ENCODE measurements at regions not wholly inside any gene's neighbourhood (a gene's known extent, or its start where the extent isn't known, plus 50 kb on each side); places are given as distances from the start of the nearest gene placed in this dataset.

DNA sequence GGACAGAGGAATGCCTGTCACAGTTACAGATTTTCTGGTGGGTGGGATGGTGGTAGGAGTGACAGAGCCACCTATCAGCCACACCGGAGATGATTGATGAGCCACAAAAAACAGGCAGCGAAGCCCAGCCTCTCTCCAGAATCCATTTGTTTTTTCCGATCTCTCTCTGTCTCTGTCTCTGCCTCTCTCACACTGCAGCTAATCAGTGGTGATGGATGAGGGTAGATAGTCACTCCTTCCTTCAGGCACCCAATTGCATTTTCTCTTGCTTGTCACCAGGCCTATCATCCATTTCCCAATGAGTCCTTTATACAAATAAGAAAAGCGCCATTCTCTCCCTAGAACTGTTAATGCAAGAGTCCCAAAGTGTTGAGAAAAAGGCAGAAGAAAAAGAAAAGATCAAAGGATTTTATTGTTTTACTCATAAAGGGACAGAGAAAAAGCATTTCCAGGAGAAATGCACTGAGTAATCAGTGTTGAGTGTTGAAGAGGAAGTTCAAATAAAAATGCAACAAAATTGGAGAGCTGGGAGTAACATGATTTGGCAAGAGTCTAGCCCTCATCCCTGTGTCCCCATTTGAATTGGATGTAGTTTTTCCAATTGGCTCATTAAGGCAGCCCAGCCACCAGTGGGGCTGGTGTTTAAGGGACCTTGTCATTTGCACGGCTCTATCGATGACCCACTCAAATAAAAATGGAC lies 1089.3 kb downstream of the TUSC7 start:
- H3K4me3 ChIP-seq = no peak overlapping the region
- H3K27ac ChIP-seq = no peak overlapping the region

GRCh38 chr3:117799387-117799735 lies 1089.8 kb downstream of the TUSC7 start:
- H3K4me3 ChIP-seq = no peak overlapping the region
- H3K27ac ChIP-seq = no peak overlapping the region

DNA sequence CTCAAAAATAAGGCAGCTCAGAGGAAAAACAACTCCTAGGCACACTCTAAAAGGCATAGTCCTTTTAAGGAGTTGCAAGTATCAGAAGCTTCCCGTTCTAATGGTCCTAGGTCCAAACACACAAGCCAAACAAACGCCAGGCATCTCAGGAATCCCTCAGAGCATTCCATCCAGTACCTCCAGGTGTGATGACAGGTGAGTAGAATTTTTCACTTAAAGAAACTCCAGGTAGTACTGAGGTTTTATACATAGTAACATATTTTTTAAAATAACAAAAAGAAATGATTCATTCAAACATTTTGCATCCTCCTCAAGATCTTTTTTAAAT lies 1092.3 kb downstream of the TUSC7 start:
- Histone ChIP-seq H3K27ac (no peak overlapping the region), H3K4me3 (no peak overlapping the region)

DNA sequence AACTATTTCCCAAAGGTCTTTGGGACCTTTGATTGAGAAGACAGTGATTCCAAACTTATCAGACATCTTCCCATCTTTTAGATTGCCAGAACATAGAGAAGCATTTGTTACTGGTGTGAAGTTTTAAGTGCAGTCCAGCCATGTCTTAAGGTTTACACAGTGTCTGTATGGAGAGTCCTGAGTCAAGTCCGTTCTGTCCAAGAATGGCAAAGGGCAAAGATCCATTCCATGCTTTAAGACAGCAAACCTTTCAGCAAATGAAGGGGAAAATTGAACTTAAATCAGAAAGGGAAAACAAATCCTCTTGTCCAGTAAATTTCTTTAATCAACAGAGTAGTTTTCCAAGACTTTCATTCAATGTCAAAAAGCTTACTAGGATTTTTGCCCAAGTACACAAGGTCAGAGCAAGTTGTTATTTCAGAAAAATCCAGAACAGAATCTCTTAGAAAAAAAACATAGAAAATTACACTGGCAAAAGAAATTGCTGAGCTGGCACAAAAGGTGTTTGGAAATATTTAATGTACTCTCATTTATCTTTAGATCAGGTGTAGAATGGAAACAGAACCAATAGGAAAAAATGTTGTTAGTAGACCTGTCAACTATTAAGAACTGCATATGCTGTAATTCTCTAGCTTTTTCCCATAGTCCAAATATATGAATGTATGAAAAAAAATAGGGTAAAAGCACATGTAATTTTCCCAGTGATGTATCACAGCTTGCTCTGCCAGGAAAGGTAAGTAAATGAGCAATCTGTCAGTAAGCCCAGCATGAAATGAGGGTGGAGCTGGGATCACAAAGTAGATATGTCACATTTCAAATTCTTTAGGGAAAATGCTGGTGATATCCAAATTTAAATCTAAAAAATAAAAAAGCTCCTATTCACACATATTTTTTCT lies 1099.9 kb downstream of the TUSC7 start:
- Histone ChIP-seq H3K27ac (no peak overlapping the region), H3K4me3 (no peak overlapping the region)

DNA sequence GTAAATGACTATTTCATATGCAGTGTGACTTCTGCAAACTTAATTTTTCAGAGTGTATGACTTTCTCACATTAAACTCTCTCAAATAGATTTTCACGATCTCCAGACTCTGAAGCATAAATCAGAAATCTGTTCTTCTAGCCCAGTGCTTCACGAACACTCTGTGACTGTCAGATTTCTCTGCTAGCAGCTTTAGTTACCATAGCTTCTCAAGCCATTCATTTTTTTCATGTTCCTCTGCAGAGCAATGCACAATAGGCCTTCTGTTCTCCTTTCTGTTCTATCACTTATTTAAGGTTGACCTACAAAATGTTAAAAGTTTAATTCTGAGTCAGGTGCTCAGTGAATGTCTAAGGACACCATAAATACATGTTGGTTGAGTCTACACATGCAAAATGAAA lies 1102.2 kb downstream of the TUSC7 start:
- Histone ChIP-seq H3K27ac (no peak overlapping the region), H3K4me3 (no peak overlapping the region)

DNA sequence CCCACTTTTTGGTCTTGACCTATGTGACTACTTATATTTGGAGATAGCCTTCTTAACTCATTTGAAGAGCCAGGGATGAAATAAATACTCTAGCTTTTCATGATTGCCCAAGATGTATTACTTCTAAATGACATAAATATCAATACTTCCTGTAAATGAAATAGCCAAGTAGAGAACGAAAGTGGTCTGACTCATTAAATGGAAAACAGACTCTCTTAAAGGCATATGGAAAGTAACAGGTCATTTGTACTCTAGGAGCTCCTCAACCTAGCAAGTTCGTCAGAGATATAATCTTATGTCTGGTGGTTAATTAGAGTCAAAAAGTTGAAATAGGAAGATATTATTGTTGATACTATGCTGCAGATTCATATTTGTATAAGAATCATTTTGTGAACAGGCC lies 1105.4 kb downstream of the TUSC7 start:
- Histone ChIP-seq H3K27ac (no peak overlapping the region), H3K4me3 (no peak overlapping the region)

GRCh38 chr3:117817103-117817502 lies 1107.5 kb downstream of the TUSC7 start:
- Histone ChIP-seq H3K4me3 (no peak overlapping the region), H3K27ac (no peak overlapping the region)

DNA sequence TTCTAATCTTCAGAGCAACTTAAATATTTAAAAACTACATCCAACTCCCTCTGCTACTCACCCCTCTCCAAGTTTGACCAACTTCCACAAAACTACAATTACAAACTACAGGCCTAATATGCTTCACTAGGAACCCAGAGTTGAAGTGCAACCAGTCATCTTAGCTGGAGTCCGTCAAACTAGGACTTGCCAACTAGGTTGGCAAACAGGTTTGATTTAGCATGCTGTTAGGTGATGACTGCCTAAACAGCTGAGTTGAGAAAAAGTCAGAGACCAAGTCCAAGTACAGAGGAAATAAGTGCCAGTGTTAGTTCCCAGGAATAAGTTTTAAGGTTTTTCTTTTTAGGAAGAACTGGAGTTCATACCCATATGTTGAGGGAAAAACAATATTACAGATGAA lies 1109.0 kb downstream of the TUSC7 start:
- H3K4me3 ChIP-seq = no peak overlapping the region
- no peak overlapping the region for H3K27ac ChIP-seq

DNA sequence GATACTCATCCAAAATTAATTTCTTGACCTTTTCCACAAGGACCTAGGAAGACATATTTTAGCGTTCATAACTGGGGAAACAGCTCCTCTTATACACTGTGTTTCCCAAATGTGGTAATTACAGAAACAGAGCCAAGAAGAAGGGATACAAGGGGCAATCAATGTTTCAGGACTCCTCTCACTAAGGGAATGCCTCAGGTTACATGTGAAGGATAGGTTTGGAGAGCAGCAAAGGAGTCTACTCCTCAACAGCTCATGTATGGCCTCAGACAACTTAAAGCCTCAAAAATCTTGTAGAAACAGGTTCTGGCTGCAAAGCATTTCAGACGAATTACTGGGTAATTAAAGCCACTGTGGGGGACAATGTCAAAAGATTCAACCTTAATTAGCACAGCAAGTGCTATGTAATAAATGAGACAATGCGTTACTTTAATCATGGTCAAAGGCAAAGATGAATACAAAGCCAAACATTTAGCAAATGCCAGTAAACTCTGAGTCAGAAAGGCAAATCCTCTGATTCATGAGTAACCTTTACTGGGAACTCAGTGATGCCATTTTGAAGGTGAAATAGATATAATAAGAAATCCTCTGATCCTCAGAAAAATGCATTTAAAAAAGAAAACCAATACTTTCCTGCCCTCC lies 1111.2 kb downstream of the TUSC7 start:
- Histone ChIP-seq H3K4me3 (no peak overlapping the region), H3K27ac (no peak overlapping the region)

DNA sequence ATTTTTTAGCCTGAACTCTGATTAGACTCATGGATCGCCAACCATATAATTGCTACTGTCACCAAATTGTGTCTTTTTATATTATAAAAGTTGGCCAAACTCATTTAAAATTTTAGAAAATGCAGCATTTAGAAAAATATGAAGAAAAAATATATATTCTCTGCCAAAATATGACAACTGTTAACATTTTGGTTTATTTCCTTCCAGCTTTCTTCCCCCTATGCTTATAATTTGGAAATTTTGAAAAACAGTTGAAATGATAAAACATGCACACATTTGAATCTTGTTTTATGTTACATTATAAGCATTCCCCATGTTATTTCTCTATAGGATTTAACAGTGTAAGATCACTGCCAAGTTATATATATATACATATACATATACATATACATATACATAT lies 1112.8 kb downstream of the TUSC7 start:
- H3K27ac ChIP-seq = no peak overlapping the region
- no peak overlapping the region for H3K4me3 ChIP-seq

DNA sequence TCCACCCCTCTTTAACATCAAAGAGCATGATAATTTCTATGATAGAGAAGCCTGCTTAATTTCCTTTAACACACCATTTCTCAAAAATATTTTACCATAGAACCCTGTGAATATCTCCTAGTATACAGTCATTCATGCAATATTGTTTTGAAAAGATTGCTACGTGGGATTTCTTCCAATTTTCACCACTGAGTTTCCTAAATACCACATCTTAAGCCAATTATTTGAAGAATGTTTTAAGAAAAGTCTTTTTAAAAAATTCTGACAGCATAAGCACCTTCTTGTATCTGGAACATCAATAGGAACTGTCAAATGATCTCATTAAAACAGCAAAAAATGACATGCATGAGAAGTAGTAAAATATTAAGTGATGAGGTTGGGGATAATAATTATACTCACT lies 1126.7 kb downstream of the TUSC7 start:
- H3K4me3 ChIP-seq = no peak overlapping the region
- H3K27ac ChIP-seq = no peak overlapping the region

GRCh38 chr3:117837391-117837790 lies 1127.8 kb downstream of the TUSC7 start:
- Histone ChIP-seq H3K27ac (no peak overlapping the region), H3K4me3 (no peak overlapping the region)

DNA sequence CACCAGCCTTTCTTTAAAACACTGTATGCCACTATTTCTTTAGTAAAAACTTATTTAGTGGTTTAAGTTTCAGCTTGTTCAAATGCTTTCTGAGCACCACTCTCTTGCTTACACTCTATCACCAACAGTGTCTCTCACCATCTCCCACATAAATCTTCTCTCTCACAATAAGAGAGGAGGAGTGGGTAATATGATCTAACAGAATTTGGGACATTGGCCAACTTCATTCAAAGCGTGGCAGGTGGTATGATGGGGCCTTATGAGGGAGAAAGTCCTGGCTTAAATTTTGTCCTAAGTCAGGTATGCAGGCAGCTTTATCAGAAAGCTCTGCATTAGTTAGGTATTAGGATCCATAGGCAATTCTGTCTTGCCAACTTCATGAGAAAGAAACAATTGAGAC lies 1132.5 kb downstream of the TUSC7 start:
- no peak overlapping the region for H3K4me3 ChIP-seq
- no peak overlapping the region for H3K27ac ChIP-seq

DNA sequence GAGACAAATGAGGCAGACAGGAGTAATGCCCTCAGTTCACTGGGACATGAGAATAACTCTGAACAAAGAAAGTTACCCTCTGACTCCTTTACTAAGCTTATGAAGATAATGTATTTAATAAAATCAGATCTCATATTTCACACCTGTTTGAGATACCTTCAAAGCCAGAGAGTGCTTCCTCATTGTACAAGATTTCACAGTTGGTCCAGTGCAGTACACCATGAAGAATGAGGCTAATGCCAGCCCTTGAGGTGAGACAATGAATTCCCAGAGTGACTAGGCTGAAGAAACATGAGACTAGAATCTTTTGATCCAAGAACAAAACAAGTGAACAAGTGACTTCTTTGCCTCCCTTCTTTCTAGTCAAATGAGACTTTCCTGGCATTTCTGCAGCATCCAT lies 1133.8 kb downstream of the TUSC7 start:
- Histone ChIP-seq H3K27ac (no peak overlapping the region), H3K4me3 (no peak overlapping the region)

GRCh38 chr3:117844676-117845075 lies 1135.1 kb downstream of the TUSC7 start:
- no peak overlapping the region for H3K4me3 ChIP-seq
- no peak overlapping the region for H3K27ac ChIP-seq

- Histone ChIP-seq H3K27ac (no peak overlapping the region), H3K4me3 (no peak overlapping the region)
Observed at GRCh38 chr3:117846238-117846637, 1136.7 kb downstream of the TUSC7 start.

- no peak overlapping the region for H3K4me3 ChIP-seq
- no peak overlapping the region for H3K27ac ChIP-seq
Observed at GRCh38 chr3:117848606-117849005, 1139.0 kb downstream of the TUSC7 start.

GRCh38 chr3:117853923-117854668 lies 1144.5 kb downstream of the TUSC7 start:
- Histone ChIP-seq H3K27ac (no peak overlapping the region), H3K4me3 (no peak overlapping the region)

DNA sequence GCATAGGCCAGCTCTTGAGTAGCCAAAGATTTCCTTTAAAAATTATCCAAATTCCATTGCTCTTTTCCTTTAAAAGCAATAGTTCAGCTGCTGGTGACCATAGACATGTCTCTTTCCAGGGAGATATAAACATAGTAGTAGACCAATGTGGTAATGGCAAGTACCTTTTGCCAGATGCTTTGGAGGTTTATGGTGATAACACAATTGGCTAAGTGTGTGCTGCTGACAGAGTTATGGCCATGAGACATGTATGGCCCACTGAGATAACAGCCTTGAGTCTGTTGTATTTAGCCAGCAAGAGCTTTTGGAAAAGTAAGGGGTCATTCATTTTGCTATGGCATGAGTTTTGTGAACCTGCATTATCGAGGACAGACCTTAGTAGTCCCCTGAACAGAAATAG lies 1146.8 kb downstream of the TUSC7 start:
- H3K27ac ChIP-seq = no peak overlapping the region
- H3K4me3 ChIP-seq = no peak overlapping the region

- Histone ChIP-seq H3K4me3 (no peak overlapping the region), H3K27ac (no peak overlapping the region)
Observed at GRCh38 chr3:117863146-117863545, 1153.6 kb downstream of the TUSC7 start.

Measured in skin epidermis (tissue), 12 donors.